ENCODE measurements at regions not wholly inside any gene's neighbourhood (a gene's known extent, or its start where the extent isn't known, plus 50 kb on each side); places are given as distances from the start of the nearest gene placed in this dataset.

GRCh38 chr2:239471011-239471792 is 70.4 kb upstream of the HDAC4 start:
- no peak for DNase-seq (ENCODE audit: extremely low read depth, low read depth)

GRCh38 chr2:239470151-239470900 is 69.5 kb upstream of the HDAC4 start:
- no peak for DNase-seq (ENCODE audit: extremely low read depth, low read depth)

GRCh38 chr2:239469106-239469960 is 68.5 kb upstream of the HDAC4 start:
- DNase-seq (ENCODE audit: extremely low read depth, low read depth) = no peak

GRCh38 chr2:239468491-239469105 is 67.8 kb upstream of the HDAC4 start:
- no peak for DNase-seq (ENCODE audit: extremely low read depth, low read depth)

GRCh38 chr2:239467956-239468490 is 67.2 kb upstream of the HDAC4 start:
- DNase-seq (ENCODE audit: extremely low read depth, low read depth) = no peak

GRCh38 chr2:239467281-239467955 is 66.6 kb upstream of the HDAC4 start:
- no peak for DNase-seq (ENCODE audit: extremely low read depth, low read depth)

GRCh38 chr2:239466755-239467271 is 66.0 kb upstream of the HDAC4 start:
- DNase-seq (ENCODE audit: extremely low read depth, low read depth) = no peak

- DNase-seq (ENCODE audit: extremely low read depth, low read depth) = no peak
Measured at GRCh38 chr2:239466061-239466754, 65.4 kb upstream of the HDAC4 start.

GRCh38 chr2:239465017-239466001 is 64.5 kb upstream of the HDAC4 start:
- DNase-seq (ENCODE audit: extremely low read depth, low read depth) = peak; percentile 8

GRCh38 chr2:239464166-239465016 is 63.6 kb upstream of the HDAC4 start:
- no peak for DNase-seq (ENCODE audit: extremely low read depth, low read depth)

GRCh38 chr2:239463541-239464165 is 62.8 kb upstream of the HDAC4 start:
- no peak for DNase-seq (ENCODE audit: extremely low read depth, low read depth)

GRCh38 chr2:239462671-239463506 is 62.1 kb upstream of the HDAC4 start:
- no peak for DNase-seq (ENCODE audit: extremely low read depth, low read depth)

- DNase-seq (ENCODE audit: extremely low read depth, low read depth) = no peak
Measured at GRCh38 chr2:239462191-239462515, 61.3 kb upstream of the HDAC4 start.

- no peak for DNase-seq (ENCODE audit: extremely low read depth, low read depth)
Measured at GRCh38 chr2:239461291-239462190, 60.7 kb upstream of the HDAC4 start.

- no peak for DNase-seq (ENCODE audit: extremely low read depth, low read depth)
Measured at GRCh38 chr2:239460780-239461179, 60.0 kb upstream of the HDAC4 start.
